Esophagus squamous epithelium (tissue), 4 donors: ENCODE measurements at regions not wholly inside any gene's neighbourhood (a gene's known extent, or its start where the extent isn't known, plus 50 kb on each side); places are given as distances from the start of the nearest gene placed in this dataset.

Experiments used
- CTCF ChIP-seq, 6 experiments: fragments of 450-650 bp in 4 of 6; fragments of 200-600 bp in 2 of 6; sonication (generic) in 2 of 6; IDR thresholded peaks; one replicate each; pipeline ENCODE4 v1.5.1; 2016 to 2019; ENCODE audit warnings: antibody characterized with exemption in 6 of 6, mild to moderate bottlenecking in 4 of 6, moderate library complexity in 4 of 6
- POLR2A ChIP-seq, 4 donors: fragments of 450-650 bp; IDR thresholded peaks; one replicate each; pipeline ENCODE4 v1.6.1; 2017; ENCODE audit warnings: antibody characterized with exemption in 4 of 4, mild to moderate bottlenecking in 4 of 4, moderate library complexity in 3 of 4

- TF ChIP-seq CTCF (IDR thresholded peaks at IDR 0.05) = no peak
- no peak for TF ChIP-seq POLR2A (IDR thresholded peaks at IDR 0.05)
These were observed 209.2 kb downstream of the MBL2 start for GRCh38 chr10:52563360-52563759.
